Transverse colon (tissue), 4 donors: ENCODE measurements at regions not wholly inside any gene's neighbourhood (a gene's known extent, or its start where the extent isn't known, plus 50 kb on each side); places are given as distances from the start of the nearest gene placed in this dataset.

Experiments
- DNase-seq: peaks from one replicate; pipeline ENCODE4 v3.0.0-alpha.2; 2019
- H3K27ac ChIP-seq, 4 donors: fragments of 200-600 bp; sonication (generic); 2 replicates each; pipeline ENCODE4 v1.5.1; 2016 to 2018; ENCODE audit warnings: inconsistent platforms in 4 of 4
- H3K27me3 ChIP-seq: fragments of 200-600 bp; sonication (generic); 2 replicates; pipeline ENCODE4 v1.5.1; 2017; ENCODE audit warnings: inconsistent platforms
- H3K36me3 ChIP-seq, 4 donors: fragments of 200-600 bp; sonication (generic); 2 replicates each; pipeline ENCODE4 v1.5.1; 2017 to 2019; ENCODE audit warnings: inconsistent platforms in 4 of 4
- H3K4me1 ChIP-seq, 4 donors: fragments of 200-600 bp; sonication (generic); 2 replicates each; pipeline ENCODE4 v1.5.1; 2017 to 2020; ENCODE audit warnings: inconsistent platforms in 4 of 4
- H3K4me3 ChIP-seq, 4 donors: fragments of 200-600 bp; sonication (generic); 1 replicate in 1 of 4; 2 replicates in 3 of 4; pipeline versions ENCODE4 v1.5.1 to v1.6.1; 2017 to 2019; ENCODE audit warnings: inconsistent platforms in 4 of 4
- H3K9me3 ChIP-seq, 2 donors: fragments of 200-600 bp; sonication (generic); 2 replicates each; pipeline ENCODE4 v1.5.1; 2017 to 2019; ENCODE audit warnings: inconsistent platforms in 2 of 2
- EP300 ChIP-seq: sonication (generic); formaldehyde crosslinking; IDR thresholded peaks from one replicate; pipeline ENCODE4 v1.6.1; 2017; ENCODE audit warnings: antibody characterized with exemption, low read depth
- POLR2A ChIP-seq: fragments of 450-650 bp; IDR thresholded peaks from one replicate; pipeline ENCODE4 v1.6.1; 2016; ENCODE audit warnings: antibody characterized with exemption, mild to moderate bottlenecking, moderate library complexity
- POLR2AphosphoS5 ChIP-seq, 3 donors: sonication (generic); formaldehyde crosslinking; IDR thresholded peaks; one replicate each; pipeline ENCODE4 v1.6.1; 2016; ENCODE audit warnings: antibody characterized with exemption in 3 of 3
- WGBS, 2 donors: methylation state at CpG; one replicate each; pipeline ENCODE4 v1.1.5; 2018; ENCODE audit warnings: low coverage in 1 of 2; 5-methylcytosine and 5-hydroxymethylcytosine counted together
- in situ Hi-C, 4 donors: fragments of 200-750 bp; cut with MboI; loops; one replicate each; pipeline versions ENCODE4 v1.15.0 to v1.15.1; 2017; ENCODE audit warnings: low sequenced_read_pairs in 3 of 4, low pct_ligation_motif_present in 1 of 4, low pct_unique_long_range_greater_than_20kb in 1 of 4
- intact Hi-C: fragments of 100-400 bp; cut with DNase I; formaldehyde crosslinking; loops from one replicate; pipeline ENCODE4 v1.15.1; 2023; ENCODE audit warnings: low total_unique reads
- TF ChIP-seq, protein P1 (sequence below), 5 experiments: fragments of 200-600 bp in 3 of 5; fragments of 450-650 bp in 2 of 5; sonication (generic) in 3 of 5; IDR thresholded peaks; 1 replicate in 2 of 5; 2 replicates in 3 of 5; pipeline ENCODE4 v1.5.1; 2016 to 2017; ENCODE audit warnings: antibody characterized with exemption in 5 of 5, inconsistent platforms in 3 of 5, mild to moderate bottlenecking in 2 of 5, moderate library complexity in 1 of 5

DNA sequence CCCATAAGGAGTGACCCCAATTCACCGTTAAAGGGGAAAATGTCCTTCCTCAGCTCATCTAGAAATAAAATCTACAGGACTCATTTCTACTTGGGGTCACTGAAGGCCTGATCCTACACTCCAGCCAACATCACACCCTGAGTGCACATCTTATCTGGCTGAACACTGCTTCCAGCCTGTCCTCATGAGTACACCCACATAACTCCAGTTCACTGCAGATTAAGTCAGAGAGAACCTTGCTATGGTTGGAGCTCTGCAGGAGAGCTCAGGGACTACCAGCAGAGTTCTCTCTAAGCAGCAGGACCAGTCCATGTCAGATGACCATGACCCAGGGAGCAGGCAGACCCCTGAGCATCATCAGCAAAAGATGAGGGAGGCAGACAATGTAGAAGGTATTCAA is 126.9 kb upstream of the MAP3K1 start:
- no peak overlapping the region for H3K27ac ChIP-seq
- 87% methylated on average over 1 of the region's 1 CpG; no CpG with 5 or more reads in 1 of the 2 donors for WGBS, 2 donors
- in situ Hi-C loops, result no loop called here

DNA sequence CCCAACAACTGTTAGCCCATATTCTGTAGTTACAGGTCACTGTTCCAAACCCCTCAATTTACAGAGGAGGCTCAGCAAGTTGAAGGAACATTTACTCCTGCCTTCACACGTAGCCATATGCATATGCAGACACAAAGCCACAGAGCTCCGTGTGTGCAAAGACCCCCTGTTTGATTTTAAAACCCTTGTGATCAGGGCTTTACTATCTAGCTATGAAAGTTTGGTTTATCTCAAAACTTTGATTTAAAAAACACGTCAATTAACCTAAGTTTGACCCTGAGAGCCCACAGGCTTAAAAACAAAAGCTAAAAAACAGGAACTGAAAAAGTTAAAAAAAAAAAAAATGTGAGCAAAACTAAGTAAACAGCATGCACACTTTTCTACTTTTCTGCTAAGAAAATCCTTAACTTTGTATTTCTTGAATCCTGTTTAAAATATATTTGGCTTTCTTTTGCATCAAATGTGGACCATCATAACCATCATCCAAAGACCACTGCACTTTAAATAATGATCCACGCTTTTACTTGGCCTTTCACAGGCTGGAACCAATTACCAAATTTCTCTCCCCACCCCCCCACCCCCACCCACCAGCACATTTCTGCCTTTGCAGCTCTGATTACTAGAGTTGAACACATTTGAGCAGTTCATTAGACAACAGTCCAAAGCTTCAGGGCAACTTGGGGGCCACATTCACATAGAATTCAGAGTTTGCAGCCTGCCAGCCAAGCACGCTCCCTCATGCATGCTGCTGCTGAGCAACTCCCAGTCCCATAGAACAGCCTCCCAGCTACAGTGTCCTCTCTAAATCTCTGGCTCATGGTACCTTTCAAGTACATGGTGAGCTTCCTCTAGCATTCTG is 128.8 kb upstream of the MAP3K1 start:
- H3K27ac ChIP-seq, result peak overlapping the region; percentile 40 to 52 (median 44)
- H3K9me3 ChIP-seq, result no peaks in the 10 kb centered on the region
- WGBS, 2 donors, result 58 to 71% methylated on average over 2 to 5 of the region's 5 CpGs
- no peaks in the 10 kb centered on the region for H3K27me3 ChIP-seq
- in situ Hi-C loops, result no loop called here
- no peak for TF ChIP-seq POLR2A
- no peak for TF ChIP-seq POLR2AphosphoS5 (IDR thresholded peaks at IDR 0.05)
- TF ChIP-seq, protein P1, sequence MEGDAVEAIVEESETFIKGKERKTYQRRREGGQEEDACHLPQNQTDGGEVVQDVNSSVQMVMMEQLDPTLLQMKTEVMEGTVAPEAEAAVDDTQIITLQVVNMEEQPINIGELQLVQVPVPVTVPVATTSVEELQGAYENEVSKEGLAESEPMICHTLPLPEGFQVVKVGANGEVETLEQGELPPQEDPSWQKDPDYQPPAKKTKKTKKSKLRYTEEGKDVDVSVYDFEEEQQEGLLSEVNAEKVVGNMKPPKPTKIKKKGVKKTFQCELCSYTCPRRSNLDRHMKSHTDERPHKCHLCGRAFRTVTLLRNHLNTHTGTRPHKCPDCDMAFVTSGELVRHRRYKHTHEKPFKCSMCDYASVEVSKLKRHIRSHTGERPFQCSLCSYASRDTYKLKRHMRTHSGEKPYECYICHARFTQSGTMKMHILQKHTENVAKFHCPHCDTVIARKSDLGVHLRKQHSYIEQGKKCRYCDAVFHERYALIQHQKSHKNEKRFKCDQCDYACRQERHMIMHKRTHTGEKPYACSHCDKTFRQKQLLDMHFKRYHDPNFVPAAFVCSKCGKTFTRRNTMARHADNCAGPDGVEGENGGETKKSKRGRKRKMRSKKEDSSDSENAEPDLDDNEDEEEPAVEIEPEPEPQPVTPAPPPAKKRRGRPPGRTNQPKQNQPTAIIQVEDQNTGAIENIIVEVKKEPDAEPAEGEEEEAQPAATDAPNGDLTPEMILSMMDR (IDR thresholded peaks at IDR 0.05), result no peak
- TF ChIP-seq EP300, result no peak
- H3K4me1 ChIP-seq, result no peaks in the 10 kb centered on the region
- no peaks in the 10 kb centered on the region for H3K36me3 ChIP-seq
- peak; percentile 14 for DNase-seq
- no peak overlapping the region for H3K4me3 ChIP-seq
- intact Hi-C loops, result no loop called here

More for the DNA sequence above, 126.9 kb upstream of the MAP3K1 start:
- Histone ChIP-seq H3K36me3 (no peaks in the 10 kb centered on the region), H3K9me3 (no peaks in the 10 kb centered on the region), H3K4me3 (no peak overlapping the region), H3K27me3 (no peaks in the 10 kb centered on the region), H3K4me1 (no peaks in the 10 kb centered on the region)
- DNase-seq, result no peak
- intact Hi-C loops, result no loop called here
- TF ChIP-seq EP300 (no peak), POLR2AphosphoS5 (IDR thresholded peaks at IDR 0.05) (no peak)
- TF ChIP-seq, protein P1 (IDR thresholded peaks at IDR 0.05), result no peak

DNA sequence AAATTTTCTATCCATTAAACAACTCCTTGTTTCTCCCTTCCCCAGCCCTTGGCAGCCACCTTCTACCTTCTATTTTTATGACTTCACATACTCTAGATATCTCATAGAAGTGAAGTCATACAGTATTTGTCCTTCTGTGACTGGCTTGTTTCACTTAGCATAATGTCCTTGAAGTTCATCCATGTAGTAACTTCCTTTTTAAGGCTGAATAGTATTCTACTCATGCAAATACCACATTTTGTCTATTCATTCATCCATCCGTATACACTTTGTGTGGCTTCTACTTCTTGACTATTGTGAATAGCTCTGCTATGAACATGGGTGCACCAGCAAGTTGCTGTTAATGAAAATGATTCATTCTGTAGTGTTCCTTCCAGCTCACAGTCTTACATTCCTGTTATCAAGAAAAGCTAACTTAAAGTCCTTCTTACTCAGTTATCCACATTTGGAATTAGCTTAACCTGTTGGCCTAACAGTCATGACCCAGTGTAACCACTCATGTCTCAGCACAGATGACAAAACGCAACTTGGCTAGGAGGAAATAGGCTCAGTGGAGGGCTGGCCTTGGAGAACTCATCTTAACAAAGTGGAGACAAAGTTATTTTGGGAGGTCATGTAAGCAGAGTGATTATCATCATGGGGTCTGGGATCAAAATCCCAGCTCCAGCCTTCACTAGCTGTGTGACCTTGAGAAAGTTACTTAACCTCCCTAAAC is 129.7 kb upstream of the MAP3K1 start:
- WGBS, 2 donors, result 33 to 51% methylated on average over 1 to 2 of the region's 2 CpGs
- no peaks in the 10 kb centered on the region for H3K36me3 ChIP-seq
- H3K27ac ChIP-seq, result peak overlapping the region in 3 of 4 donors; percentile 40 to 52 (median 40)
- no peak for TF ChIP-seq POLR2A
- TF ChIP-seq EP300, result no peak
- TF ChIP-seq, protein P1 (IDR thresholded peaks at IDR 0.05), result no peak
- TF ChIP-seq POLR2AphosphoS5 (IDR thresholded peaks at IDR 0.05), result no peak
- intact Hi-C loops, result no loop called here
- in situ Hi-C loops, result no loop called here
- H3K9me3 ChIP-seq, result no peaks in the 10 kb centered on the region
- no peak for DNase-seq
- no peaks in the 10 kb centered on the region for H3K27me3 ChIP-seq
- no peaks in the 10 kb centered on the region for H3K4me1 ChIP-seq
- no peak overlapping the region for H3K4me3 ChIP-seq

DNA sequence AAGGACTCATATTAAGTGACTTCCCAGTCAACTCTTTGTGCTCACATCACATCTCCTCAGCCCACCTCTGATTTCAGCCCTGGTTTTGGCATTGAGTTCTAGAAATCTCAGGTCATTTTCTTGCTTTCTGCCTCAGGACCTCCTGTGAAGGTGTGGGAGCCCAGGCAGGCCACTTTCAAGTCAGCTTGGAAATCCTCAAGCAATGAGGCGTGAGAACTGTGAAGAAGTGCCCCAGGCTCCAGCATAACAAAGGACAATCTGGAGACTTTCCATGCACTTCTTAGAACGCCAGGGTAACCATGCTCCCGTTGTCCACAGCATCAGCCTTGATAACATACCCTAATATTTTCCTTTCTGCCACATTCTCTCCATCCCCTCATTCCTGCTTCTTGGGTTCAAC is 131.2 kb upstream of the MAP3K1 start:
- Histone ChIP-seq H3K9me3 (no peaks in the 10 kb centered on the region), H3K4me1 (no peaks in the 10 kb centered on the region), H3K36me3 (no peaks in the 10 kb centered on the region), H3K27me3 (no peaks in the 10 kb centered on the region), H3K27ac (no peak overlapping the region), H3K4me3 (no peak overlapping the region)
- DNase-seq, result no peak
- in situ Hi-C loops (no loop called here), intact Hi-C loops (no loop called here)
- TF ChIP-seq EP300, result no peak
- 80 to 87% methylated on average over 3 of the region's 3 CpGs for WGBS, 2 donors
